K562 (cell line): ENCODE measurements at regions not wholly inside any gene's neighbourhood (a gene's known extent, or its start where the extent isn't known, plus 50 kb on each side); places are given as distances from the start of the nearest gene placed in this dataset.

Experiments
- ATF6 ChIP-seq: sonication (generic); formaldehyde crosslinking; IDR thresholded peaks from 2 replicates; pipeline ENCODE4 v1.4.0; 2020; ENCODE audit warnings: mild to moderate bottlenecking, missing genetic modification reagents
- CHAMP1 ChIP-seq: fragments of 450-650 bp; IDR thresholded peaks from 2 replicates; pipeline ENCODE4 v1.6.1; 2016; ENCODE audit warnings: mild to moderate bottlenecking
- CSDE1 ChIP-seq, 2 experiments: fragments of 450-650 bp; IDR thresholded peaks; 2 replicates each; pipeline ENCODE4 v1.6.1; 2016; ENCODE audit warnings: mild to moderate bottlenecking in 1 of 2
- CXXC5 ChIP-seq: fragments of 250-450 bp; sonication (Bioruptor Pico); IDR thresholded peaks from 2 replicates; pipeline ENCODE4 v1.8.0; 2022; ENCODE audit warnings: inconsistent platforms, mild to moderate bottlenecking, moderate library complexity
- GABPA ChIP-seq: fragments of 200-800 bp; sonication (Bioruptor generic); conservative IDR thresholded peaks from 2 replicates; pipeline ENCODE4 v1.6.1; 2016; ENCODE audit warnings: low read depth, missing genetic modification characterization, missing compliant biosample characterization
- MTA3 ChIP-seq: fragments of 450-650 bp; formaldehyde crosslinking; IDR thresholded peaks from 2 replicates; pipeline ENCODE4 v1.6.1; 2017; ENCODE audit warnings: mild to moderate bottlenecking, borderline replicate concordance
- SMAD3 ChIP-seq: fragments of 450-650 bp; formaldehyde crosslinking; conservative IDR thresholded peaks from 2 replicates; pipeline ENCODE4 v1.4.0; 2020; ENCODE audit warnings: mild to moderate bottlenecking
- SRF ChIP-seq, 2 experiments: fragments of 250-450, 450-650 bp in 1 of 2; sonication (Bioruptor Pico) in 1 of 2; sonication (generic) in 1 of 2; formaldehyde crosslinking; IDR thresholded peaks; 2 replicates each; pipeline versions ENCODE4 v1.5.0 to v1.5.1; 2020 to 2022; ENCODE audit warnings: mild to moderate bottlenecking in 1 of 2, missing genetic modification reagents in 1 of 2
- SUPT5H ChIP-seq: fragments of 450-650 bp; IDR thresholded peaks from 2 replicates; pipeline ENCODE4 v1.6.1; 2016
- ZNF232 ChIP-seq: sonication (generic); formaldehyde crosslinking; IDR thresholded peaks from 2 replicates; pipeline ENCODE4 v1.8.0; 2022; ENCODE audit warnings: mild to moderate bottlenecking, missing genetic modification reagents
- ZNF274 ChIP-seq: IDR thresholded peaks from 2 replicates; pipeline ENCODE4 v1.6.1; 2011; ENCODE audit warnings: low read depth, mild to moderate bottlenecking, low read length, moderate library complexity, borderline replicate concordance
- TF ChIP-seq, protein P1 (sequence below): fragments of 250-450 bp; sonication (Bioruptor Pico); IDR thresholded peaks from 2 replicates; pipeline ENCODE4 v1.4.0; 2020; ENCODE audit warnings: mild to moderate bottlenecking, moderate library complexity
- TF ChIP-seq, protein P2 (sequence below): fragments of 450-650 bp; IDR thresholded peaks from 2 replicates; pipeline ENCODE4 v1.7.0; 2016; ENCODE audit warnings: borderline replicate concordance

DNA sequence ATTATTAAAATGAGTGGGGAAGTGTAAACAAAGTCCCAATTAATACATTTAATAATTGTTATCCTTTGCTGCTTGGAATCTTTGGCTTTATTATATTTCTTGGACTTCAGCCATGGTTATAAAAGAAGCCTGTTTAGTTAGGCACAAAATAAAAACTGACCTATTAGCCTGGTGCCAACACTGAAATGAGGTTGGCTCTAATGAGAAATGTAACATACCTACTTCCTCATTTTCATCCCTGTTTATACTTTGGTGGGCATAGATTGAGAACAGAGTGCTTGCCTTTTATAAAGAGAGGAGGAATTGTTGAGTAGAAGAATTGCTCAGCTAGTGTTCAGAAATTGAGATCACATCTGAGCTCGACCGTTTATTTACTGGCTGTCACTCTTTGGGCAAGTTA, 471.3 kb downstream of the UTRN start (continued):
- TF ChIP-seq, protein P1, sequence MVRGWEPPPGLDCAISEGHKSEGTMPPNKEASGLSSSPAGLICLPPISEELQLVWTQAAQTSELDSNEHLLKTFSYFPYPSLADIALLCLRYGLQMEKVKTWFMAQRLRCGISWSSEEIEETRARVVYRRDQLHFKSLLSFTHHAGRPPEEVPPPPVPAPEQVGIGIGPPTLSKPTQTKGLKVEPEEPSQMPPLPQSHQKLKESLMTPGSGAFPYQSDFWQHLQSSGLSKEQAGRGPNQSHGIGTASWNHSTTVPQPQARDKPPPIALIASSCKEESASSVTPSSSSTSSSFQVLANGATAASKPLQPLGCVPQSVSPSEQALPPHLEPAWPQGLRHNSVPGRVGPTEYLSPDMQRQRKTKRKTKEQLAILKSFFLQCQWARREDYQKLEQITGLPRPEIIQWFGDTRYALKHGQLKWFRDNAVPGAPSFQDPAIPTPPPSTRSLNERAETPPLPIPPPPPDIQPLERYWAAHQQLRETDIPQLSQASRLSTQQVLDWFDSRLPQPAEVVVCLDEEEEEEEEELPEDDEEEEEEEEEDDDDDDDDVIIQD (CRISPR knock-in tag), result no peak
- TF ChIP-seq SMAD3 (CRISPR knock-in tag) (no peak), ATF6 (CRISPR knock-in tag) (no peak), ZNF274 (no peak), CXXC5 (CRISPR knock-in tag) (no peak), ZNF232 (CRISPR knock-in tag) (no peak), CSDE1 (IDR thresholded peaks at IDR 0.05) (no peak), SUPT5H (no peak), MTA3 (no peak), GABPA (no peak), CHAMP1 (no peak), SRF (CRISPR knock-in tag; IDR thresholded peaks at IDR 0.05) (no peak)
- TF ChIP-seq, protein P2, sequence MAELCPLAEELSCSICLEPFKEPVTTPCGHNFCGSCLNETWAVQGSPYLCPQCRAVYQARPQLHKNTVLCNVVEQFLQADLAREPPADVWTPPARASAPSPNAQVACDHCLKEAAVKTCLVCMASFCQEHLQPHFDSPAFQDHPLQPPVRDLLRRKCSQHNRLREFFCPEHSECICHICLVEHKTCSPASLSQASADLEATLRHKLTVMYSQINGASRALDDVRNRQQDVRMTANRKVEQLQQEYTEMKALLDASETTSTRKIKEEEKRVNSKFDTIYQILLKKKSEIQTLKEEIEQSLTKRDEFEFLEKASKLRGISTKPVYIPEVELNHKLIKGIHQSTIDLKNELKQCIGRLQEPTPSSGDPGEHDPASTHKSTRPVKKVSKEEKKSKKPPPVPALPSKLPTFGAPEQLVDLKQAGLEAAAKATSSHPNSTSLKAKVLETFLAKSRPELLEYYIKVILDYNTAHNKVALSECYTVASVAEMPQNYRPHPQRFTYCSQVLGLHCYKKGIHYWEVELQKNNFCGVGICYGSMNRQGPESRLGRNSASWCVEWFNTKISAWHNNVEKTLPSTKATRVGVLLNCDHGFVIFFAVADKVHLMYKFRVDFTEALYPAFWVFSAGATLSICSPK, result no peak
